ENCODE measurements at regions not wholly inside any gene's neighbourhood (a gene's known extent, or its start where the extent isn't known, plus 50 kb on each side); places are given as distances from the start of the nearest gene placed in this dataset.

- H3K4me3 ChIP-seq (ENCODE audit: control insufficient read depth, low read depth, low read length): no peak overlapping the region
- DNase-seq (ENCODE audit: low read depth): no peak
- no peak for TF ChIP-seq CTCF (IDR thresholded peaks at IDR 0.05; ENCODE audit: control insufficient read depth, insufficient read depth, low read depth, low read length, missing control alignments)
Measured at GRCh38 chr3:169029674-169030285, 633.7 kb downstream of the MECOM start.

- H3K4me3 ChIP-seq (ENCODE audit: control insufficient read depth, low read depth, low read length): no peak overlapping the region
- TF ChIP-seq CTCF (IDR thresholded peaks at IDR 0.05; ENCODE audit: control insufficient read depth, insufficient read depth, low read depth, low read length, missing control alignments): no peak
- no peak for DNase-seq (ENCODE audit: low read depth)
Measured at GRCh38 chr3:169028716-169029115, 634.8 kb downstream of the MECOM start.

DNA sequence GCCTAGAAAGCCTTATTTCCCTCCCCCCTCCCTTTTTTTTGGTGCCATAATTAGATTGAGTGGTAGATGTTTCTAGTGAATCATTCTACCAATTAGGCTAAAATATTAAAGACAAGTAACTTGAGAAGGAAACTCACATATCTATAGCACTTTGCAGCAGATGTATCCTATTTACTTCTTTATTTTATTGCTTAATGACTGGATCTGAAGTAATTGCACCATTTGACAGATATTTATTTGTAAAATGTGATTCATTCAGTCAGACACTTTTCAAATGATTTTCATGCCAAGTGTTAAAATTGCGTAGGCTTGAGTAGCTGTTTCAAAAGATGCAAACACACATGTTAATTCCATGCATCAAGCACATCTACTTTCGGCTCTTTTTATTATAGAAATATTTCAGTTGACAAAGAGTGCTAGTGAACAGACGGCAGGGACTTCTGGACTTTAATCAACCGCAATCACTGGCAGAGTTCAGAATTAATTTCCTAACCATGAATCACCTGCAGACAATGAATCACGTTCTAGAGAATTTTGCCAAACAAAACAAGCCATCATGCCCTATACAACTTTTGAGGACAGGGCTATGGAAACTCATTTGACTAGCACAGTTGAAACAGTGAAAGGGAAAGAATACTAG, 636.8 kb downstream of the MECOM start:
- peak; percentile 88 for DNase-seq (ENCODE audit: low read depth)
- no peak for TF ChIP-seq CTCF (IDR thresholded peaks at IDR 0.05; ENCODE audit: control insufficient read depth, insufficient read depth, low read depth, low read length, missing control alignments)
- H3K4me3 ChIP-seq (ENCODE audit: control insufficient read depth, low read depth, low read length): no peak overlapping the region

- TF ChIP-seq CTCF (IDR thresholded peaks at IDR 0.05; ENCODE audit: control insufficient read depth, insufficient read depth, low read depth, low read length, missing control alignments): no peak
- H3K4me3 ChIP-seq (ENCODE audit: control insufficient read depth, low read depth, low read length): no peak overlapping the region
- no peak for DNase-seq (ENCODE audit: low read depth)
Measured at GRCh38 chr3:169022457-169022856, 641.1 kb downstream of the MECOM start.

GRCh38 chr3:169020371-169020770, 643.1 kb downstream of the MECOM start:
- no peak for DNase-seq (ENCODE audit: low read depth)
- no peak overlapping the region for H3K4me3 ChIP-seq (ENCODE audit: control insufficient read depth, low read depth, low read length)
- no peak for TF ChIP-seq CTCF (IDR thresholded peaks at IDR 0.05; ENCODE audit: control insufficient read depth, insufficient read depth, low read depth, low read length, missing control alignments)

- H3K4me3 ChIP-seq (ENCODE audit: control insufficient read depth, low read depth, low read length): no peak overlapping the region
- TF ChIP-seq CTCF (IDR thresholded peaks at IDR 0.05; ENCODE audit: control insufficient read depth, insufficient read depth, low read depth, low read length, missing control alignments): no peak
- no peak for DNase-seq (ENCODE audit: low read depth)
Measured at GRCh38 chr3:169009453-169009852, 654.1 kb downstream of the MECOM start.
